Chondrocyte (in vitro differentiated cells): ENCODE measurements at regions not wholly inside any gene's neighbourhood (a gene's known extent, or its start where the extent isn't known, plus 50 kb on each side); places are given as distances from the start of the nearest gene placed in this dataset.

Experiments used
- DNase-seq: peaks from one replicate; pipeline ENCODE4 v3.0.0; 2021; ENCODE audit warnings: mixed read lengths, low spot score
- H3K27ac Mint-ChIP-seq: one replicate; pipeline ENCODE4 v1.8.0; 2021; ENCODE audit warnings: mild to moderate bottlenecking, moderate library complexity, mixed read lengths; ENCODE audit not compliant: unreplicated experiment
- H3K27me3 Mint-ChIP-seq: 2 replicates; pipeline ENCODE4 v1.8.0; 2021; ENCODE audit warnings: low read depth, mixed read lengths
- H3K36me3 Mint-ChIP-seq: 2 replicates; pipeline ENCODE4 v1.8.0; 2021; ENCODE audit warnings: low read depth, mixed read lengths
- H3K4me1 Mint-ChIP-seq: 2 replicates; pipeline ENCODE4 v1.8.0; 2021; ENCODE audit warnings: low read depth, mild to moderate bottlenecking, mixed read lengths
- H3K4me3 Mint-ChIP-seq: one replicate; pipeline ENCODE4 v1.8.0; 2021; ENCODE audit warnings: mild to moderate bottlenecking, moderate library complexity, mixed read lengths; ENCODE audit not compliant: unreplicated experiment
- H3K9me3 Mint-ChIP-seq: 2 replicates; pipeline ENCODE4 v1.8.0; 2021; ENCODE audit warnings: low read depth, mixed read lengths
- CTCF ChIP-seq: fragments of 200-600 bp; sonication (generic); IDR thresholded peaks from 2 replicates; pipeline ENCODE4 v1.5.0; 2021; ENCODE audit warnings: antibody characterized with exemption, mild to moderate bottlenecking, moderate library complexity

DNA sequence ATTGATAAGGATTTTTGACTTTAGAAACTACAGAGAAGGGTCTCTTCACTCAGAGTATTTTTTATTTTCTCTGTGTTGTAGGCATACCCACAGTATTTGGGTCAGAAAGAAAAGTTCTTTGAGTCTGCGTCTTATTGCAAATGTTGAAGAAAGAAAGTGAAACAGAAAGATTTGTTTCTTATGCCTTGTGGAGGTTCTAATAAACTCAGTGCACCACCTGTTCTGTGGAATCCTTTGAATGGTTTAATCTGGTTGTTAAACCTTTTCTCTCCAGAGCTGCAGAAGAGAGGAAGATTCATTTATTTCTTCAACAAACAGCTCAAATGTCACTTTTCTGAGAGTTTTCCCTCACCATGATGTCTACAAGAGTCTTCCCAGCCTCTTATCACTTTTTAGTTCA is 146.6 kb upstream of the PLEKHG7 start:
- Mint-ChIP-seq H3K4me1 (peaks cover 18% of the 10 kb centered on the region), H3K9me3 (no peaks in the 10 kb centered on the region), H3K27ac (no peak overlapping the region), H3K36me3 (no peaks in the 10 kb centered on the region), H3K4me3 (no peak overlapping the region), H3K27me3 (no peaks in the 10 kb centered on the region)
- DNase-seq = no peak
- no peak for TF ChIP-seq CTCF

DNA sequence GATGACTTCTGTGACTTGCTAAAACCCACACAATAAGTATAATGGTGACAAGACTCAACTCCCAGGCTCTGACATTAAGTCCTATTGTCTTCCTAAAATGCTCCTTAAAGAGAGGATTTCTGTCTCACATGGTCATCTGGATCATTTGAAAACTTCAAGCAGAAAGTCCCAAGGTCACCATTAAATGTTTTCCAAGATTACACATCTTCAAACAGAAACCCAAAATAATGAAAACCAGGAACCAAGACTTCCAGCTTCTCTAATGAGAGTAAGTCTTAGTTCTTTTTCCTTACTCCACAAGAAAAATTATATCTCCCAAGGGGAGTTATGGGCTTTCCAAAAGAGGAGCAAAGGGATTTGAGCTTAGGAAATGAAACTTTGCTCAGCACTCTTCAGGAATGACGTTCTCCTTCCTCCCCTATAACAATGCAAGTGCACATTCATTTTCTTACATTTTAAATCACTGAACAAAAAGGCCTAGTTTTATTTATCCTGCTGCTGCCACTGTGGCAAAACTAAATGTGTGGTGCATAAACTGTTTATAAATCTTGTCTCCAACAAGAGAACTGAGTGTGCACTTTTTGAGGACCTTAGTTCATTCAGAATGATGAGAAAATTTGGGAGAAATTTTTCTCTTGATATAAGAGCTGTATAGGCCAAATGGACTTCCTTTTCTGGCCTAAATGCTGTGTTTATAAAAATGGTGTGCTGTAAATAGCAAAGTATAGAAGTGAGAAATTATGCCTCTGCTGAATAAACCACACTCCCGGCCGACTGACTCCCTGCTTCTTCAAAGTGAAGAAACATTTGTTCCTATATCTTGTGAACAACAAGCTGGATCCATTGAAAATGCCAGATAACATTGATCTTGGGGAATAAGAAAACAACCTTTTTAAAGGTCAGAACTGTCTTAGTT is 148.4 kb upstream of the PLEKHG7 start:
- H3K9me3 Mint-ChIP-seq = no peaks in the 10 kb centered on the region
- no peak for TF ChIP-seq CTCF
- H3K27me3 Mint-ChIP-seq = no peaks in the 10 kb centered on the region
- no peak for DNase-seq
- no peaks in the 10 kb centered on the region for H3K36me3 Mint-ChIP-seq
- H3K27ac Mint-ChIP-seq = no peak overlapping the region
- no peak overlapping the region for H3K4me3 Mint-ChIP-seq
- peaks cover 13% of the 10 kb centered on the region for H3K4me1 Mint-ChIP-seq

DNA sequence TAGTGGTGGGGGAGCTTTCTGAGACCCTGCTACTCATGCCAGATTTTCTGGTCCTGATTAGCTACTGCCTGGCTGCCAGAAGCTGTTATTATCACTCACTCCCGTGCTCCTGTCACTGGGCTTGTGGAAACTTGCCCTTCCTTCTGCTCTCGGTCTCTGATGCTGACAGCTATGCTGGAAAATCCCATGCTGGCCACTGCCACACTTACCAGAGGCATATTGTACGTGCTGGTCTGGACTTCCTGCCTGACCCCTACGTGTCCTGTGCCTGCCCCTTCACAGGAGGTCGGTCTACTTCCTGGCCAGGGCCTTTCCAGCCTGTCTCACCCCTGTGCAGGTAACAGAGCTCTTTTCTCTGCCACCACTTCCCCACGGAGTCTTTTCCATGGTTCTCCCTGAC is 149.4 kb upstream of the PLEKHG7 start:
- Mint-ChIP-seq H3K9me3 (no peaks in the 10 kb centered on the region), H3K4me3 (no peak overlapping the region), H3K27ac (no peak overlapping the region), H3K36me3 (no peaks in the 10 kb centered on the region), H3K4me1 (peaks cover 6% of the 10 kb centered on the region), H3K27me3 (no peaks in the 10 kb centered on the region)
- no peak for DNase-seq
- no peak for TF ChIP-seq CTCF

DNA sequence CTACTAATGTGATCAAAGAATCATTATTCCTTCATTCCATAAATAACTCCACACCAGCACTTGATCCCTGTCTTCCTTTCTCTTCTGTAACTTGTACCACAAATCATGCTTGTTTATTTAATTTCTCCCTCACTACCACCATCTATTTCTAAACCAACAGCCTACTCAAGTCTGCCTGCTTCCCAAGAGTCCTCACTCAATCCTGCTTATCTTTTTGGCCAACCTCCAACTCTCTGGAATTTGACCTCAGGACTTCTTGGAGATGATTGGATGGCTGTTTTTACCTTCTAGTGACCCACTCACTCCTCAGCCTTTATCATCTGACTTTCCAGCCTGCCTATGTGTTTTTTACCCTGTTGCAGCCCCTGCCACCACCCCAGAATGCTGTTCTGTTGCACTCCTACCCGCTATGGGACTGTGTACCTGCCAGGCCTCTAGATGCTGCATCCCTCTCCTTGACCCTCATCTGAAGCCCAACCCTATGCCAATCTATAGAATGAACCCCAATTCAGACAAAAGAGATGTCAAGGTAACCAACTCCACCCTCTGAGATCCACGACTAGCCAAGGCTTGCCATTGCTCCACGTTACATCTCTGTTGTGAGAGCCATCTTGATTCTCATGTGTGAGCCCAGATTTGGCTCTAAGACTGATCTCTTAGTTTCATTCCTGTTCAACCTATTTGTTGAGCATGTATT is 150.2 kb upstream of the PLEKHG7 start:
- no peak for TF ChIP-seq CTCF
- Mint-ChIP-seq H3K27me3 (no peaks in the 10 kb centered on the region), H3K4me1 (no peaks in the 10 kb centered on the region), H3K4me3 (no peak overlapping the region), H3K36me3 (no peaks in the 10 kb centered on the region), H3K27ac (no peak overlapping the region), H3K9me3 (no peaks in the 10 kb centered on the region)
- no peak for DNase-seq

DNA sequence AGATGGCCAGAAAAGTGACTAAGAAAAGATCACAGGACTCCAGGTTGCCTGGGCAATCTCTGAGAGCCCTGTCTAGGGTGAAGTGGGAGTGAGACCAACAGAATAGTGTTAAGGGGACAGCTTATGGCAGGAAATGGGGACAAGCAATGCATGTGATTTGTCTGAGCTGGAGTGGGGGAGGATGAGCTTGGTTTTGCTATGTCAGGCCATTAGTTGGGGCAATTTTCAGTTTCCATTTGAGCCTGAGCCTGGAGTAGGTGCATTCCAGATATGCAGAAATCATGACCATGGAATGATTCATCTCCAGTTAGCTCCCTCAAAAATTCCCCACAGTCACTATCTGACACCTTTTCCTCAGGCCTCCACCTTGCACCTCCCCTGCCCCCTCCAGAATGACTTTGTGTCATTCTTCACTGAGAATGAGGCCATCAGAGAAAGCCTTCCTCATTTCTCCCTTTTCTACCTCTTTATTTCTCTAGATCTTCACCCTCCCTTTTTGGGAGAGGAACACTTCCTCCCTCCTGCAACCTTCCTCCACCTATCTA is 150.9 kb upstream of the PLEKHG7 start:
- DNase-seq = no peak
- Mint-ChIP-seq H3K27ac (no peak overlapping the region), H3K36me3 (no peaks in the 10 kb centered on the region), H3K27me3 (no peaks in the 10 kb centered on the region), H3K4me1 (no peaks in the 10 kb centered on the region), H3K4me3 (no peak overlapping the region), H3K9me3 (no peaks in the 10 kb centered on the region)
- TF ChIP-seq CTCF = no peak
